ENCODE measurements at regions not wholly inside any gene's neighbourhood (a gene's known extent, or its start where the extent isn't known, plus 50 kb on each side); places are given as distances from the start of the nearest gene placed in this dataset.

DNA sequence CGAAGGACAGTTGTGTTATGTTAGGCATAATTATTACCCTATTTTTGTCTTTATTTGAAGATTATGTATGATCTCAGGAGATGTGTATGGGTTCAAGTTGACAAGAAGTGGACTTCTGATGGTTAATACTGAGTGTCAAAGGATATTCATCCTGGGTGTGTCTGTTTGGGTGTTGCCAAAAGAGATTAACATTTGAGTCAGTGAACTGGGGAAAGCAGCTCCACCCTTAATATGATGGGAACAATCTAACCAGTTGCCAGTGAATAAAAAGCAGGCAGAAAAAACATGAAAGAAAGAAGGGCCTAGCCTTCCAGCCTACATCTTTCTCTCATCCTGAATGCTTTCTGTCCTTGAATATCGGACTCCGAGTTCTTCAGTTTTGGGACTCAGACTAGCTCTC lies 332.6 kb downstream of the DTHD1 start:
- H3K36me3 ChIP-seq (ENCODE audit: control insufficient read depth, insufficient read depth, low read length) = no peaks in the 10 kb centered on the region
- CTCF ChIA-PET = interaction anchor here (0.6 kb wide), 1 partner anchor 11 kb away, joined by 3 read pairs; no protein-coding TSS in a partner anchor

DNA sequence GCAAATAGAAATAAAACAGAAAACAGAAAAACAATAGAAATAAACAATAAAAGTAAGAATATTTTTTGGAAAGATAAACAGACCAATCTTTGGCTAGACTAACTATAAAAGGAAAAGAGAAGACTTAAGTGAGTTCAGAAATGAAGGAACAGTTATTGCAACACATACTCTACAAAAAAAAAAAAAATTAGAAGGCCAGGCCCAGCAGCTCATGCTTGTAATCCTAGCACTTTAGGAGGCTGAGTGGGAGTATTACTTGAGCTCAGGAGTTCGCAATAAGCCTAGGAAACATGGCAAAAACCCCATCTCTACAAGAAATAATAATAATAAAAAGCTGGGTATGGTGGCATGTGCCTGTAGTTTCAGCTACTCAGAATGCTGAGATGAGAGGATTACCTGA lies 336.7 kb downstream of the DTHD1 start:
- Histone ChIP-seq H3K4me3 (ENCODE audit: low read depth, low read length) (no peak overlapping the region), H3K27me3 (ENCODE audit: control insufficient read depth, insufficient read depth, low read length) (no peaks in the 10 kb centered on the region), H3K36me3 (ENCODE audit: control insufficient read depth, insufficient read depth, low read length) (no peaks in the 10 kb centered on the region)
- DNase-seq (ENCODE audit: low read depth) = no peak
- ChIA-PET CTCF (no interaction called here), POLR2A (no interaction called here)
- TF ChIP-seq, protein P1, sequence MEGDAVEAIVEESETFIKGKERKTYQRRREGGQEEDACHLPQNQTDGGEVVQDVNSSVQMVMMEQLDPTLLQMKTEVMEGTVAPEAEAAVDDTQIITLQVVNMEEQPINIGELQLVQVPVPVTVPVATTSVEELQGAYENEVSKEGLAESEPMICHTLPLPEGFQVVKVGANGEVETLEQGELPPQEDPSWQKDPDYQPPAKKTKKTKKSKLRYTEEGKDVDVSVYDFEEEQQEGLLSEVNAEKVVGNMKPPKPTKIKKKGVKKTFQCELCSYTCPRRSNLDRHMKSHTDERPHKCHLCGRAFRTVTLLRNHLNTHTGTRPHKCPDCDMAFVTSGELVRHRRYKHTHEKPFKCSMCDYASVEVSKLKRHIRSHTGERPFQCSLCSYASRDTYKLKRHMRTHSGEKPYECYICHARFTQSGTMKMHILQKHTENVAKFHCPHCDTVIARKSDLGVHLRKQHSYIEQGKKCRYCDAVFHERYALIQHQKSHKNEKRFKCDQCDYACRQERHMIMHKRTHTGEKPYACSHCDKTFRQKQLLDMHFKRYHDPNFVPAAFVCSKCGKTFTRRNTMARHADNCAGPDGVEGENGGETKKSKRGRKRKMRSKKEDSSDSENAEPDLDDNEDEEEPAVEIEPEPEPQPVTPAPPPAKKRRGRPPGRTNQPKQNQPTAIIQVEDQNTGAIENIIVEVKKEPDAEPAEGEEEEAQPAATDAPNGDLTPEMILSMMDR (IDR thresholded peaks at IDR 0.05; ENCODE audit: insufficient read depth, low read depth, low read length) = no peak

More for the DNA sequence above, 332.6 kb downstream of the DTHD1 start:
- TF ChIP-seq, protein P1 (IDR thresholded peaks at IDR 0.05; ENCODE audit: insufficient read depth, low read depth, low read length) = no peak
- POLR2A ChIA-PET = no interaction called here
- Histone ChIP-seq H3K4me3 (ENCODE audit: low read depth, low read length) (no peak overlapping the region), H3K27me3 (ENCODE audit: control insufficient read depth, insufficient read depth, low read length) (no peaks in the 10 kb centered on the region)
- no peak for DNase-seq (ENCODE audit: low read depth)

DNA sequence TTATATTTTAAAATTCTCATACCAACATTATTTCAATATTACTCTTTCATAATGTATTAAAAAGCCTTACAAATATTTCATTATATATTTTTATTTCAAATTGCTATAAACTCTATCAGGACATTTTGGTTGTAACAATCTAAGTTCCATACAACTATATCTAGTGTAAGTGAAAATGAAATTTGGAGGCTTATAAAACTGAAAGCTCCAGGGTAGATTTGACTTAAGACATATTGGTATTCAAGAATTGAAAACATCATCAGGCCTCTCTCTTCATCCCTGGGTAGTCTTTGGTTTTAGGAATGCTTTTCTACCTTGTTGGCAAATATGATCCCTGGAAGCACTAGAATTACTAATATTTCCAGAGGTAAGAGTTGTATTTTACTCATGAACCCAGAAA lies 342.6 kb downstream of the DTHD1 start:
- no peak overlapping the region for H3K4me3 ChIP-seq (ENCODE audit: low read depth, low read length)
- ChIA-PET CTCF (interaction anchor here (0.7 kb wide), 1 partner anchor 139 kb away, joined by 3 read pairs; no protein-coding TSS in a partner anchor), POLR2A (no interaction called here)
- H3K27me3 ChIP-seq (ENCODE audit: control insufficient read depth, insufficient read depth, low read length) = no peaks in the 10 kb centered on the region
- TF ChIP-seq, protein P1 (IDR thresholded peaks at IDR 0.05; ENCODE audit: insufficient read depth, low read depth, low read length) = no peak
- no peak for DNase-seq (ENCODE audit: low read depth)
- no peaks in the 10 kb centered on the region for H3K36me3 ChIP-seq (ENCODE audit: control insufficient read depth, insufficient read depth, low read length)

DNA sequence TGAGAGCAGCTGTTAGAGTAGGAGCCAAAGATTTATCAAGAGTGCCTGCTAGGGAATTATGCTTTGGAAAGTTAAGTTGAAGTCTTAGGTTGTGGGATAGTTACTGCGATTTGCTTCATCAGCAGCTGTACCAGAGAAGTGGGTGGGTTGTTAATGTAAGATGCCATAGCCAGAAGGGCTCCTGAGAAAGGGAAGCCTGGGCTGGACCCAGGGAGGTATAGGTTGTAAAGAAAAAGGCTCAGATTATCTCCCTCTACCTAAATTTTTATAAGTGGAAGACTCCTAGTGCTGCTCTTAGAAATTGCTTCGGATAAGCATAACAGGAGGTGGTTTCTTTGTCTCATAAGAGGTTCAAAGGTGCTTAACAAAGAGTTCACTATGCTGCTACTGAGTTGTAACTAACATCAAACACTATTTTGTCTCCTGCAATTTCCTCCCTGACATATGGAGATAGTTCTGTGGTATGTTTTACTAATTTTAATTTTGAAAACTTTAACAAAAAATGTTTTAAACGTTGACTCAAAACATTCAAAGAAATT lies 356.9 kb downstream of the DTHD1 start:
- TF ChIP-seq, protein P1 (IDR thresholded peaks at IDR 0.05; ENCODE audit: insufficient read depth, low read depth, low read length) = no peak
- POLR2A ChIA-PET = no interaction called here
- Histone ChIP-seq H3K27me3 (ENCODE audit: control insufficient read depth, insufficient read depth, low read length) (no peaks in the 10 kb centered on the region), H3K4me3 (ENCODE audit: low read depth, low read length) (no peak overlapping the region), H3K36me3 (ENCODE audit: control insufficient read depth, insufficient read depth, low read length) (no peaks in the 10 kb centered on the region)
- no peak for DNase-seq (ENCODE audit: low read depth)
- CTCF ChIA-PET = no interaction called here

DNA sequence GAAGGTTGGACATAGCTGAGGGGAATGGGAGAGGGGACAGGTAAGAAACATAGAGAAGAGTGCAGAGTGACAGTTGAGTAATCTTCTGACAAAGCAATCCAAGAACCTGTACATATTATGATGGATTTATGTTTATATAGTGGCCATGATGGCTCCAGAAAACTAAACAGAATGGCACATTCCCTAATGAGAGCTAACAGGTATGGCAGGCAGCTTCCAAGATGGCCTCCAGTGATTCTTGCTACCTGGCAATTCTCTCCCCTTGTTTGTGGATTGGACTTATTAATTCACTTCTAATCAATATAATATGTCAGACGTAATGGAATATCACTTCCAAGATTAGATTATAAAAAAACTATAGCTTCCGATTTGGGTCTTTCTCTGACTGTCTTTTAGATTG lies 359.5 kb downstream of the DTHD1 start:
- DNase-seq (ENCODE audit: low read depth) = no peak
- Histone ChIP-seq H3K36me3 (ENCODE audit: control insufficient read depth, insufficient read depth, low read length) (no peaks in the 10 kb centered on the region), H3K27me3 (ENCODE audit: control insufficient read depth, insufficient read depth, low read length) (no peaks in the 10 kb centered on the region), H3K4me3 (ENCODE audit: low read depth, low read length) (no peak overlapping the region)
- TF ChIP-seq, protein P1 (IDR thresholded peaks at IDR 0.05; ENCODE audit: insufficient read depth, low read depth, low read length) = no peak
- ChIA-PET POLR2A (no interaction called here), CTCF (no interaction called here)

Measured in BJ (cell line).